ENCODE measurements at regions not wholly inside any gene's neighbourhood (a gene's known extent, or its start where the extent isn't known, plus 50 kb on each side); places are given as distances from the start of the nearest gene placed in this dataset.

- TF ChIP-seq EZH2 (IDR thresholded peaks at IDR 0.05; ENCODE audit: borderline replicate concordance, low read length) (no peak), CTCF (IDR thresholded peaks at IDR 0.05; ENCODE audit: low read length) (no peak)
Observed at GRCh38 chr15:46696281-46696680, 1021.0 kb upstream of the SEMA6D start.

GRCh38 chr15:46701346-46701745 lies 1016.0 kb upstream of the SEMA6D start:
- Histone ChIP-seq H3K79me2 (ENCODE audit: insufficient read depth, low read length) (no peaks in the 10 kb centered on the region), H3K27ac (ENCODE audit: low read depth, low read length, poor library complexity, severe bottlenecking) (no peak overlapping the region), H3K9ac (ENCODE audit: low read length) (no peak overlapping the region), H3K27me3 (ENCODE audit: insufficient read depth, low read length) (no peaks in the 10 kb centered on the region), H3K4me2 (ENCODE audit: low read length) (no peak overlapping the region), H3K9me3 (ENCODE audit: low read length) (no peaks in the 10 kb centered on the region), H4K20me1 (ENCODE audit: insufficient read depth, low read length) (no peaks in the 10 kb centered on the region), H3K9me2 (ENCODE audit: low read depth, low read length) (no peaks in the 10 kb centered on the region), H3K4me1 (ENCODE audit: insufficient read depth, low read length, severe bottlenecking) (no peaks in the 10 kb centered on the region), H3F3A (ENCODE audit: insufficient read depth, low read length) (no peaks in the 10 kb centered on the region), H3K4me3 (ENCODE audit: low read depth, low read length, poor library complexity, severe bottlenecking) (no peak overlapping the region), H2AFZ (ENCODE audit: low read length) (no peak overlapping the region), H3K36me3 (ENCODE audit: insufficient read depth, low read length) (no peaks in the 10 kb centered on the region)
- no peak for TF ChIP-seq CTCF (IDR thresholded peaks at IDR 0.05; ENCODE audit: low read length)
- no peak for TF ChIP-seq EZH2 (IDR thresholded peaks at IDR 0.05; ENCODE audit: borderline replicate concordance, low read length)

More at GRCh38 chr15:46696281-46696680, 1021.0 kb upstream of the SEMA6D start:
- Histone ChIP-seq H3K36me3 (ENCODE audit: insufficient read depth, low read length) (no peaks in the 10 kb centered on the region), H3K4me2 (ENCODE audit: low read length) (no peak overlapping the region), H3K27ac (ENCODE audit: low read depth, low read length, poor library complexity, severe bottlenecking) (no peak overlapping the region), H3K9me3 (ENCODE audit: low read length) (no peaks in the 10 kb centered on the region), H3K9me2 (ENCODE audit: low read depth, low read length) (no peaks in the 10 kb centered on the region), H3F3A (ENCODE audit: insufficient read depth, low read length) (no peaks in the 10 kb centered on the region), H2AFZ (ENCODE audit: low read length) (no peak overlapping the region), H3K4me3 (ENCODE audit: low read depth, low read length, poor library complexity, severe bottlenecking) (no peak overlapping the region), H4K20me1 (ENCODE audit: insufficient read depth, low read length) (no peaks in the 10 kb centered on the region), H3K9ac (ENCODE audit: low read length) (no peak overlapping the region), H3K27me3 (ENCODE audit: insufficient read depth, low read length) (no peaks in the 10 kb centered on the region), H3K79me2 (ENCODE audit: insufficient read depth, low read length) (no peaks in the 10 kb centered on the region), H3K4me1 (ENCODE audit: insufficient read depth, low read length, severe bottlenecking) (no peaks in the 10 kb centered on the region)

- H3K4me2 ChIP-seq (ENCODE audit: low read length): no peak overlapping the region
- H3K9ac ChIP-seq (ENCODE audit: low read length): no peak overlapping the region
- no peak overlapping the region for H3K4me3 ChIP-seq (ENCODE audit: low read depth, low read length, poor library complexity, severe bottlenecking)
- no peak for TF ChIP-seq EZH2 (IDR thresholded peaks at IDR 0.05; ENCODE audit: borderline replicate concordance, low read length)
- no peak for TF ChIP-seq CTCF (IDR thresholded peaks at IDR 0.05; ENCODE audit: low read length)
- no peaks in the 10 kb centered on the region for H3K4me1 ChIP-seq (ENCODE audit: insufficient read depth, low read length, severe bottlenecking)
- no peaks in the 10 kb centered on the region for H3K36me3 ChIP-seq (ENCODE audit: insufficient read depth, low read length)
- H4K20me1 ChIP-seq (ENCODE audit: insufficient read depth, low read length): no peaks in the 10 kb centered on the region
- H3K27me3 ChIP-seq (ENCODE audit: insufficient read depth, low read length): no peaks in the 10 kb centered on the region
- no peak overlapping the region for H2AFZ ChIP-seq (ENCODE audit: low read length)
- H3K27ac ChIP-seq (ENCODE audit: low read depth, low read length, poor library complexity, severe bottlenecking): no peak overlapping the region
- H3K9me3 ChIP-seq (ENCODE audit: low read length): no peaks in the 10 kb centered on the region
- no peaks in the 10 kb centered on the region for H3K9me2 ChIP-seq (ENCODE audit: low read depth, low read length)
- H3F3A ChIP-seq (ENCODE audit: insufficient read depth, low read length): no peaks in the 10 kb centered on the region
- H3K79me2 ChIP-seq (ENCODE audit: insufficient read depth, low read length): no peaks in the 10 kb centered on the region
Observed at GRCh38 chr15:46701896-46702295, 1015.4 kb upstream of the SEMA6D start.
